ENCODE measurements at regions not wholly inside any gene's neighbourhood (a gene's known extent, or its start where the extent isn't known, plus 50 kb on each side); places are given as distances from the start of the nearest gene placed in this dataset.

GRCh38 chr5:50923768-50924494, 257.5 kb downstream of the PARP8 start:
- no peak for TF ChIP-seq CTCF (IDR thresholded peaks at IDR 0.05; ENCODE audit: poor library complexity)
- TF ChIP-seq EZH2 (IDR thresholded peaks at IDR 0.05; ENCODE audit: borderline replicate concordance), result no peak
- no peak for TF ChIP-seq EZH2phosphoT487 (IDR thresholded peaks at IDR 0.05; ENCODE audit: low read depth, severe bottlenecking, unreplicated experiment)

Data from hepatocyte (in vitro differentiated cells).